ENCODE measurements at regions not wholly inside any gene's neighbourhood (a gene's known extent, or its start where the extent isn't known, plus 50 kb on each side); places are given as distances from the start of the nearest gene placed in this dataset.

- TF ChIP-seq ZNF629 (CRISPR knock-in tag; conservative IDR thresholded peaks at IDR 0.05) (no peak), PTBP1 (IDR thresholded peaks at IDR 0.05; ENCODE audit: low read depth, low read length, poor library complexity, severe bottlenecking) (no peak), SRY (CRISPR knock-in tag; IDR thresholded peaks at IDR 0.05) (no peak), CCDC6 (CRISPR knock-in tag; IDR thresholded peaks at IDR 0.05) (no peak), TAF1 (CRISPR knock-in tag; IDR thresholded peaks at IDR 0.05) (no peak), HIVEP1 (CRISPR knock-in tag; IDR thresholded peaks at IDR 0.05) (no peak), RNF219 (CRISPR knock-in tag; IDR thresholded peaks at IDR 0.05) (no peak)
Observed at GRCh38 chr7:159201722-159202330, 57.2 kb upstream of the VIPR2 start.
